ENCODE measurements at regions not wholly inside any gene's neighbourhood (a gene's known extent, or its start where the extent isn't known, plus 50 kb on each side); places are given as distances from the start of the nearest gene placed in this dataset.
"Not testable (repeated sequence)": the region's sequence is repeated elsewhere in the genome, so short reads cannot be mapped to it uniquely, and the experiment has no call there.

DNA sequence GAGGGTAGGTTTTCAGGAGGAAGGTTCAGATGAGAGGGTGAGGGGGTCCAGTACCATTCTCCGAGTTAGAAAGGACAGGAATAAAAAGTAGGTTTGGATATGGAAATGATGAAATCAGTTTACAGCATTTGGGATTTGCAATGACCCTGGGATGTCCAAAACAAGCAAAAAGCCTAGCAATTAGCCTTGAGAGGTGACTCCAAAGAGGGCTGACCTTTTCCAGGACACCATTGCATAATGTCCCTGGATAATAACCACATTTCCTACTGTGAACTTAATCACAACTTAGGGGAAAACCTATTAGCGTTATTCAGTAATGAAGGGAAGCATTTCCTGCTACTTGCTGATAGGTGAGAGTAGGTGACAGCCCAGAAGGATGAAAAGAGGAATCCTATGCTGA lies 101.4 kb upstream of the ARHGAP42 start:
- TF ChIP-seq ZFX (IDR thresholded peaks at IDR 0.05; ENCODE audit: borderline replicate concordance): no peak
- TF ChIP-seq, protein P1, sequence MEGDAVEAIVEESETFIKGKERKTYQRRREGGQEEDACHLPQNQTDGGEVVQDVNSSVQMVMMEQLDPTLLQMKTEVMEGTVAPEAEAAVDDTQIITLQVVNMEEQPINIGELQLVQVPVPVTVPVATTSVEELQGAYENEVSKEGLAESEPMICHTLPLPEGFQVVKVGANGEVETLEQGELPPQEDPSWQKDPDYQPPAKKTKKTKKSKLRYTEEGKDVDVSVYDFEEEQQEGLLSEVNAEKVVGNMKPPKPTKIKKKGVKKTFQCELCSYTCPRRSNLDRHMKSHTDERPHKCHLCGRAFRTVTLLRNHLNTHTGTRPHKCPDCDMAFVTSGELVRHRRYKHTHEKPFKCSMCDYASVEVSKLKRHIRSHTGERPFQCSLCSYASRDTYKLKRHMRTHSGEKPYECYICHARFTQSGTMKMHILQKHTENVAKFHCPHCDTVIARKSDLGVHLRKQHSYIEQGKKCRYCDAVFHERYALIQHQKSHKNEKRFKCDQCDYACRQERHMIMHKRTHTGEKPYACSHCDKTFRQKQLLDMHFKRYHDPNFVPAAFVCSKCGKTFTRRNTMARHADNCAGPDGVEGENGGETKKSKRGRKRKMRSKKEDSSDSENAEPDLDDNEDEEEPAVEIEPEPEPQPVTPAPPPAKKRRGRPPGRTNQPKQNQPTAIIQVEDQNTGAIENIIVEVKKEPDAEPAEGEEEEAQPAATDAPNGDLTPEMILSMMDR (IDR thresholded peaks at IDR 0.05): no peak
- H3K27ac ChIP-seq: no peak overlapping the region

GRCh38 chr11:100586361-100587101 lies 100.6 kb upstream of the ARHGAP42 start:
- no peak overlapping the region for H3K27ac ChIP-seq
- TF ChIP-seq, protein P1 (IDR thresholded peaks at IDR 0.05): no peak
- TF ChIP-seq ZFX (IDR thresholded peaks at IDR 0.05; ENCODE audit: borderline replicate concordance): no peak

- no peak for TF ChIP-seq ZFX (IDR thresholded peaks at IDR 0.05; ENCODE audit: borderline replicate concordance)
- TF ChIP-seq, protein P1 (IDR thresholded peaks at IDR 0.05): no peak
- H3K27ac ChIP-seq: no peak overlapping the region
Observed at GRCh38 chr11:100592619-100593260, 94.3 kb upstream of the ARHGAP42 start.

GRCh38 chr11:100593291-100593690 lies 93.8 kb upstream of the ARHGAP42 start:
- TF ChIP-seq, protein P1 (IDR thresholded peaks at IDR 0.05): no peak
- no peak for TF ChIP-seq ZFX (IDR thresholded peaks at IDR 0.05; ENCODE audit: borderline replicate concordance)
- no peak overlapping the region for H3K27ac ChIP-seq

DNA sequence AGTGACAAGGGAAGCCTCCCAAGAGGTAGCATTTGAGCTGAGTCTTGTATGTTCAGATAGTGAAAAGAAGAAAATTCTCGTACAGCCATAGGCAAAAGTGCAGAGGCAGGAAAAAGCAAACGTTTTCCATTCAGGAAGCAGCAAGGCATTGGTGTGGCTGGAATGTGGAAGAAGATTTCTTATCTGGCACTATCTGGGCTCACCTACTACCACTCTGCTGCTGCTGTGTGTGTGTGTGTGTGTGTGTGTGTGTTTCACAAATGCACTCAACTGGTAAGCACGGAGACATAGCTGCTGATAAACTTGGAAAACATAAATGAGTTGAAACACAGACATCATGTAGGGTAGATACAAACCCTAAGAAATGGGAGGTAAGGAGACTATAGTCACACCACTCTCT lies 92.8 kb upstream of the ARHGAP42 start:
- no peak overlapping the region for H3K27ac ChIP-seq
- TF ChIP-seq ZFX (IDR thresholded peaks at IDR 0.05; ENCODE audit: borderline replicate concordance): no peak
- TF ChIP-seq, protein P1 (IDR thresholded peaks at IDR 0.05): no peak

DNA sequence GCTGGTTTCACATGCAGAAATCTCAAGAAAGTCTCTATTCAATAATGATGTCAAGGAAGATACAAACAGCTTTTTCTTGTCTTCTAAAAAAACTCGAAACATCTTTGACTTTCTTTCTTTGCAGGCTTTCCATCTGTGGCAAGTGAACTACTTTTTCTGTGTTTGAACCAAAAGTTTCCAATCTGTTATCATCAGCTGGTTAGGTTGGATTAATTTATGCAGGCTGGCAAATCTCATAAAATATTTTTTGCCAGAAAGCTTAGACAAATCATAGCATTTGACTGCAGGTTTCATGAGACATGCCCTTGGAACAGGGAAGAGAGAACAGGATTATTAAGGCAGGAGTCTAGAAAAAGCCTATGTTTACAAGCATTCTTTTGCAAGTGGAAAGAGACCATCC lies 86.1 kb upstream of the ARHGAP42 start:
- no peak overlapping the region for H3K27ac ChIP-seq
- no peak for TF ChIP-seq ZFX (IDR thresholded peaks at IDR 0.05; ENCODE audit: borderline replicate concordance)

DNA sequence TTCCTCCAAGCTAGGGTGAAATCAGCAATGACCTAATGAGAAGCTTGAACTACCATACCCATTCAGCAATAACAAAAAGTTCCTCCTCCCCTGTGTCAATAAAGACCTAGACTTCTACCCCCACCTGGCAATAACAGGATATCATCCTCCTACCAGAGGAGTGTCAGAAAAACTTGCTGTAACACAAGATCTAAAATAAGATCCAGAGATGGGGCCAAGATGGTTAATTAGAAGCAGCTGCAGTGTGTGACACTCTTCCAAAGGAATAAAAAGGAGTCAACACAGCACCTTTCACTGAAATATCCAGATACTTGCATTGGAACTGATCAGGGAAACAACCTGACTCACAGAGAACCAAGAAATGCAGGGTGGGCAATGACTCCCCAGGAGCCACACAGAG lies 84.4 kb upstream of the ARHGAP42 start:
- no peak overlapping the region for H3K27ac ChIP-seq
- no peak for TF ChIP-seq ZFX (IDR thresholded peaks at IDR 0.05; ENCODE audit: borderline replicate concordance)
- TF ChIP-seq, protein P1 (IDR thresholded peaks at IDR 0.05): no peak

DNA sequence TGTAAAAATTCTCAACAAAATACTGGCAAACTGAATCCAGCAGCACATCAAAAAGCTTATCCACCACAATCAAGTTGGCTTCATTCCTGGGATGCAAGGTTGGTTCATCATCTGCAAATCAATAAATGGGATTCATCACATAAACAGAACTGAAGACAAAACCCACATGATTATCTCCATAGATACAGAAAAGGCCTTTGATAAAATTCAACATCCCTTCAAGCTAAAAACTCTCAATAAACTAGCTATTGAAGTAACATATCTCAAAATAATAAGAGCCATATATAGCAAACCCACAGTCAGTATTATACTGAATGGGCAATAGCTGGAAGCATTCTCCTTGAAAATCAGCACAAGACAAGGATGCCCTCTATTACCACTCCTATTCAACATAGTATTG lies 79.3 kb upstream of the ARHGAP42 start:
- H3K27ac ChIP-seq: not testable (repeated sequence)

All from 22Rv1 (cell line).